Lower leg skin (tissue), 3 donors: ENCODE measurements at regions not wholly inside any gene's neighbourhood (a gene's known extent, or its start where the extent isn't known, plus 50 kb on each side); places are given as distances from the start of the nearest gene placed in this dataset.

Experiments used
- CTCF ChIP-seq, 3 donors: fragments of 450-650 bp; IDR thresholded peaks; one replicate each; pipeline ENCODE4 v1.5.1; 2016; ENCODE audit warnings: antibody characterized with exemption in 3 of 3, mild to moderate bottlenecking in 3 of 3, moderate library complexity in 2 of 3
- POLR2A ChIP-seq, 2 donors: fragments of 450-650 bp; IDR thresholded peaks; one replicate each; pipeline ENCODE4 v1.6.1; 2016 to 2017; ENCODE audit warnings: antibody characterized with exemption in 2 of 2, mild to moderate bottlenecking in 1 of 2, moderate library complexity in 1 of 2

GRCh38 chr4:86472377-86473019 lies 112.6 kb upstream of the MAPK10 start:
- TF ChIP-seq CTCF (IDR thresholded peaks at IDR 0.05), result no peak
- TF ChIP-seq POLR2A (IDR thresholded peaks at IDR 0.05), result no peak
